ENCODE measurements at regions not wholly inside any gene's neighbourhood (a gene's known extent, or its start where the extent isn't known, plus 50 kb on each side); places are given as distances from the start of the nearest gene placed in this dataset.
"Not testable (repeated sequence)": the region's sequence is repeated elsewhere in the genome, so short reads cannot be mapped to it uniquely, and the experiment has no call there.

DNA sequence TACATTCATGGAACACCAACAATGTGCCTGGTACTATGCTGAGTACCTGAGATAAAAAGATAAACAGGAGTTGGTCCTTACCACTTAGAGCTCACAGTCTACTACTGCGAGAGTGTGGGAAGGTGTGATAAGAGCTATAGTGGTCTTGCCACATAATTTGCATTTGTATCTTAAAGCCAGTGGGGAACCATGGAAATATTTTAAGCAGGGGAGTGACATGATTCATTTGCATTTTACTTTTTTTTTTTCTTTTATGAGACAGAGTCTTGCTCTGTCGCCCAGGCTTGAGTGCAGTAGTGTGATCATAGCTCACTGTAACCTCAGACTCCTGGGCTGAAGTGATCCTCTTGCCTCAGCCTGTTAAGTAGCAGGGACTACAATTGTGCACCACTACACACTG, 53.6 kb downstream of the SRGAP2 start:
- H3K4me3 Mint-ChIP-seq; H3K27me3 Mint-ChIP-seq; H3K36me3 Mint-ChIP-seq (ENCODE audit: low read depth); H3K27ac Mint-ChIP-seq; H3K9me3 Mint-ChIP-seq: not testable (repeated sequence)
- peaks cover 21% of the 10 kb centered on the region for H3K4me1 Mint-ChIP-seq (ENCODE audit: low read depth)

- H3K9me3 Mint-ChIP-seq; H3K4me3 Mint-ChIP-seq; H3K36me3 Mint-ChIP-seq (ENCODE audit: low read depth); H3K4me1 Mint-ChIP-seq (ENCODE audit: low read depth); H3K27me3 Mint-ChIP-seq; H3K27ac Mint-ChIP-seq: not testable (repeated sequence)
Observed at GRCh38 chr1:206261473-206261872, 58.1 kb downstream of the SRGAP2 start.

DNA sequence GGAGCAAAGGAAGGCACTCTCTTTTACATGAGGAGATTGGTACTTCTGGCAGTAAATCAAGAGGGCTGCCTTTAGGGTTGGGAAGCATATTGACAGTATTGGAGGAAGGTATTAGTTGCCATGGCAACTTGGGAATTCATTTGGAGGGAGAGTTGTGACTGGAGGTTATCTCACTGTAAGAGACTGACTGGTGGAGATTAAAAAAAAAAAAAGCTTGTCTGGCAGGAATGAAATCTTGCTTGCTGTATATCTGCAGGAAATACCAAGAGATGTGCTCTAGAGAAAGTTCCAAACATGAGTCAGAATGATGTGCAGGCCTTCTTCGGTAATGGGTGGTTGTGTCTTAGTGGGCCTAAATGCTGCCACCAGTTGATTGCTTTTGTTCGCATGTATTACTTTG, 59.1 kb downstream of the SRGAP2 start:
- not testable (repeated sequence) for H3K4me3 Mint-ChIP-seq, H3K27ac Mint-ChIP-seq

GRCh38 chr1:206264916-206265315, 61.6 kb downstream of the SRGAP2 start:
- not testable (repeated sequence) for H3K36me3 Mint-ChIP-seq (ENCODE audit: low read depth)

More for the DNA sequence above, 59.1 kb downstream of the SRGAP2 start:
- H3K4me1 Mint-ChIP-seq (ENCODE audit: low read depth); H3K27me3 Mint-ChIP-seq; H3K36me3 Mint-ChIP-seq (ENCODE audit: low read depth); H3K9me3 Mint-ChIP-seq: not testable (repeated sequence)

DNA sequence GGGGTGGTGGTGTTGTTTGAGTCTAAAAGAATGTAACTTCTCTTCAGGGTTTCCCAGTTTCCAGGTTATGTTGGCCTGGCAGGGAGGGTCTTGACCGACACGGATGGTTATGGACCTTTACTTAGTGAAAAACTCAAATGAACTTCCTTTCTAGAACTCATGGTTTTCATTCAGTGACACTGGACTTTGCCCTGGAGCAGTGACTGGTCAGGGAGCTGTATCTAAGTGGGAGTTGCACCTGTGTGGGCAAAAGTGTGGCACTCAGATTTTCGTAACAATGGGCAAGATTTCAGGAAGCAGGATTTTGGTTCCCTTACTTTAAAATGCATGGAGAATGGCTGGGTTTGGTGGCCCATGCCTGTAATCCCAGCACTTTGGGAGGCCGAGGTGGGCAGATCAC, 67.8 kb downstream of the SRGAP2 start:
- H3K36me3 Mint-ChIP-seq (ENCODE audit: low read depth); H3K9me3 Mint-ChIP-seq; H3K27me3 Mint-ChIP-seq; H3K4me3 Mint-ChIP-seq; H3K4me1 Mint-ChIP-seq (ENCODE audit: low read depth); H3K27ac Mint-ChIP-seq: not testable (repeated sequence)

More at GRCh38 chr1:206264916-206265315, 61.6 kb downstream of the SRGAP2 start:
- H3K27ac Mint-ChIP-seq; H3K4me3 Mint-ChIP-seq; H3K9me3 Mint-ChIP-seq; H3K4me1 Mint-ChIP-seq (ENCODE audit: low read depth); H3K27me3 Mint-ChIP-seq: not testable (repeated sequence)

- not testable (repeated sequence) for H3K36me3 Mint-ChIP-seq (ENCODE audit: low read depth); H3K27ac Mint-ChIP-seq; H3K4me3 Mint-ChIP-seq; H3K4me1 Mint-ChIP-seq (ENCODE audit: low read depth); H3K9me3 Mint-ChIP-seq; H3K27me3 Mint-ChIP-seq
Observed at GRCh38 chr1:206273104-206273503, 69.8 kb downstream of the SRGAP2 start.

DNA sequence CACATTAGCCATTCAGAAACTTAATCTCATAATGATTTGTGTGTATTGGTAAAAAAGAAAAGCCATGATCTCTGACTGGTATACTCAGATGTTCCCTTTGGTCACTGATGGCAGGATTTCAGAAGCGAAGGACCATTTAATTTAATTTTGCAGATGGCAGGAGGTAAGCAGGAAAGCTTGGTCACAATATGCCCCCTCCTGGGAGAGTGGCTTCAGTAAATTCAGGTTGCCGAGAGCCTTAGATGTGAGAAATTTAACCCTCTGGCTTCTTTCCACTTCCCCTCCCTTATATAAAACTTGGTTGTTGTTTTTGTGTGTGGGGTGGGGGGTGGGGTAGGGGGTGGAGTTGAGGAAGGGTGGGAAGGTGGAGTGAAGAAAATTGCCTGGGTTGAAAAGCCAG, 72.8 kb downstream of the SRGAP2 start:
- H3K27ac Mint-ChIP-seq; H3K36me3 Mint-ChIP-seq (ENCODE audit: low read depth); H3K9me3 Mint-ChIP-seq; H3K27me3 Mint-ChIP-seq; H3K4me1 Mint-ChIP-seq (ENCODE audit: low read depth); H3K4me3 Mint-ChIP-seq: not testable (repeated sequence)

- H3K27me3 Mint-ChIP-seq; H3K4me1 Mint-ChIP-seq (ENCODE audit: low read depth); H3K4me3 Mint-ChIP-seq; H3K27ac Mint-ChIP-seq; H3K9me3 Mint-ChIP-seq; H3K36me3 Mint-ChIP-seq (ENCODE audit: low read depth): not testable (repeated sequence)
Observed at GRCh38 chr1:206278683-206279082, 75.3 kb downstream of the SRGAP2 start.

DNA sequence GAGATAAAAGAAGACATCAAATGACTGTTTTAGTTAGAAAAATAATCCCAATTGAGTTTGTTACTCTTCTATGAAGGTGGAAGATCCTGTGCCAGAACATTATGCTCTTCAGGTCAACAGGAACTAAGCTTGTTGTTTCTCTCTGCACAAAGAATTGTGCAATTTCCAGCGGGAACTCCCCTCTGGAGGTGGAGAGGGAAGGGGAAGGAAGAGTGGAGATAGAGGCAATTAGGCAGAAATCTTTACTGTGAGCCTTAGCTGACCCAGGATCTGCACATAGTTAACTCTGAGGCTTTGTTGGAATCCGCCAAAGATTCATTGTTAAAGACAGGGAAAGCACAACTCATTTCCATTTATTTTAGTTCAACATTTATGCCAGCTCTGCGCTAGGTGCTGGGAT, 77.3 kb downstream of the SRGAP2 start:
- H3K9me3 Mint-ChIP-seq; H3K4me3 Mint-ChIP-seq; H3K4me1 Mint-ChIP-seq (ENCODE audit: low read depth); H3K36me3 Mint-ChIP-seq (ENCODE audit: low read depth); H3K27me3 Mint-ChIP-seq; H3K27ac Mint-ChIP-seq: not testable (repeated sequence)

GRCh38 chr1:206281912-206282654, 78.7 kb downstream of the SRGAP2 start:
- not testable (repeated sequence) for H3K36me3 Mint-ChIP-seq (ENCODE audit: low read depth); H3K9me3 Mint-ChIP-seq; H3K27me3 Mint-ChIP-seq; H3K4me3 Mint-ChIP-seq; H3K4me1 Mint-ChIP-seq (ENCODE audit: low read depth); H3K27ac Mint-ChIP-seq

DNA sequence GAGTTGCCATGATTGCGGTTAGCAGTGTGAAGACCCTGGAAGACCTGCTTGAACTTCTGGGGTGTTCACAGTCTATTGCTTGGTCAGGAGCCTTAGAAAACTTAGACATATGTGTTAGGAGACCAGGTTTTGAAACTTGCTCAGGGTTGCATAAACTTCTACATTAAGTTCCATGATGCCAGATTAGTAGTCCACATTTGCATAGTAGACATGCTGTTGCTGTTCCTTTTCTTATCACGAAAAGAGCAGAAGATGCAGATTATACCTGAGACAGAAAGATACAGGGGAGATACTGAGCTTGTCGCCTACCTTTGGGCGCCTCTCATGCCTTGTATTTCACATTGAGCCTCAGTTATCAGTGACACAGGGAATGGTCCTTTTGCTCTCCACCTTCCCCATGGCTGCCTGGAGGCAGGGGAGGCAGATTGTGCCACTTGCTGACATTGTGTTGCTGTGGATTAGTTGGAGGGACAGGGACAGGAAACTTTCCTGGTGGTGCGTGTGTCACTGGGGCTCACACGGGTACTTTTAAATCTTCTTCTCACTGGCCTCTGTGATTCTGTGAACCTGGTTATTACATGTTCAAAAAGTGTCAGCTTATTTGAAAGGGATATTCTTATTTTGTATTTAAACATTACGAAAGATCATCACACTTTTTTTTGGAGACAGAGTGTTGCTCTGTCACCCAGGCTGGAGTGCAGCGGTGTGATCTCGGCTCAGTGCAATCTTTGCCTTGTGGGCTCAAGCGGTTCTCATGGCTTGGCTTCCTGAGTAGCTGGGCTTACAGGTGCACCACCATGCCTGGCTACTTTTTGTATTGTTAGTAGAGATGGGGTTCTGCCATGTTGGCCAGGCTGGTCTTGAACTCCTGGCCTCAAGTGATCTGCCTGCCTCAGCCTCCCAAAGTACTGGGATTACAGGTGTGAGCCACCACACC, 82.0 kb downstream of the SRGAP2 start:
- H3K27me3 Mint-ChIP-seq = not testable (repeated sequence)
- H3K4me1 Mint-ChIP-seq (ENCODE audit: low read depth) = peaks cover 16% of the 10 kb centered on the region

GRCh38 chr1:206287759-206288158, 84.4 kb downstream of the SRGAP2 start:
- peaks cover 19% of the 10 kb centered on the region for H3K4me1 Mint-ChIP-seq (ENCODE audit: low read depth)
- peak overlapping the region; percentile 89 for H3K27ac Mint-ChIP-seq
- peak overlapping the region; percentile 72 for H3K4me3 Mint-ChIP-seq
- H3K27me3 Mint-ChIP-seq; H3K36me3 Mint-ChIP-seq (ENCODE audit: low read depth); H3K9me3 Mint-ChIP-seq: not testable (repeated sequence)

More for the DNA sequence above, 82.0 kb downstream of the SRGAP2 start:
- not testable (repeated sequence) for H3K4me3 Mint-ChIP-seq; H3K36me3 Mint-ChIP-seq (ENCODE audit: low read depth); H3K9me3 Mint-ChIP-seq; H3K27ac Mint-ChIP-seq

- H3K4me1 Mint-ChIP-seq (ENCODE audit: low read depth) = peaks cover 15% of the 10 kb centered on the region
- H3K4me3 Mint-ChIP-seq; H3K27me3 Mint-ChIP-seq; H3K9me3 Mint-ChIP-seq; H3K27ac Mint-ChIP-seq; H3K36me3 Mint-ChIP-seq (ENCODE audit: low read depth): not testable (repeated sequence)
Observed at GRCh38 chr1:206288453-206288852, 85.1 kb downstream of the SRGAP2 start.

DNA sequence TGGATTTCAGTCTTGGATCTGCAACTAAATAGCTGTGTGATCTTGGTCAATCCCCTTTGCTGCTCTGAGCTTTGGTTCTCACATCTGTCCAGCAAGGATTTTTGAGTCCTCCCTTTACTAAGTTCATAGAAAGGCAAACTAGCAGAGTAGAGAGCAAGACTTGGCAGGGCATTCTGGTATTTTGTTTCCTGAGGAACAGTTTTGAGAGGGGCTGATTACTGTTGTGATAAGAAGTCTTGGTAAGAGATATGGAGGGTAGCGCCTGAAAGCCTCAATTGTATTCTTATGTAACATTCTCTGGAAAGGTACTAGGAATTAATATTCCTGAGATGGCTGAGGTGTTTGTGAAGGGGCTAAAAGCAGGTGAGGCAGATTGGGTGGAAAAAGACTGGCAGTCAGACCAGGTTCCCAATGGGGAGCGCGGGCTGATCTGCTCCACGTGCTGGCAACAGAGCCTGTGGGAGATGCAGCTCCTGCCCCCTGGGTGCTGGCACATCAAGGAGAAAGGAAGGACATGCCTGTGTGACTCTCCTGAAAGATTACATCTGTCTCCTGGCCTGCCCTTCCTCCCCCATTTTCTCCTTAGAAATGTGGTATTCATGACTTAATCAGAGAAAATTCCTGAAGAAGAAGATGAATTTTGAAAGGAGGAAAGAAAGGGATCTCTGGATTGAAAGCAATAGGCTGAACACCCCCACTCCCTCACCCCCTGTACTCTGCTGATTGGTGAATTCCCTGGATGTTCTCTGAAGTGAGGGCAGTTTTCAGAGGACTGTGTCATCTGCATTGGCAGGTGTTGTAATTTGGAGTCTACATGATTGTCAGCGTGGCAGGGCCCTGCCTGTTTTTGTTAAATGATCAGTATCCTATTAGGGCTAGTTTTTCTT, 94.0 kb downstream of the SRGAP2 start:
- not testable (repeated sequence) for H3K27ac Mint-ChIP-seq; H3K4me1 Mint-ChIP-seq (ENCODE audit: low read depth); H3K36me3 Mint-ChIP-seq (ENCODE audit: low read depth); H3K4me3 Mint-ChIP-seq; H3K9me3 Mint-ChIP-seq; H3K27me3 Mint-ChIP-seq

DNA sequence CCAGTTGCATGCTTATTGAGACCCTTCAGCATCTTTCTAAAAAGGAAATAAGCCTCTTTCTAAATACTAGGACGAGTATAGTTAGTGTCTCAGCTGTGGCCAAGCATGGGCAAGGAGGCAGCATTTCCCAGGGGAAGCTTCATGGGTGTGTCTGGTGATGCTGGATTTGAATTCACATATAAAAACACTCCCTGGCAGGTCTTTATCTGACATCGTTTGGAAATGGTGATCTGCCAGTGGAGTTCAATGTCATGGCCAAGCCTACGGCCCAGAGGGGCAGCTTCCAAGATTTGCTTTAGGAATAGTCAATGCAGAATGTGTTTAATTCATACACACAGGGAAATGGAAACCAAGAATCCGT, 94.7 kb downstream of the SRGAP2 start:
- H3K36me3 Mint-ChIP-seq (ENCODE audit: low read depth); H3K4me1 Mint-ChIP-seq (ENCODE audit: low read depth); H3K4me3 Mint-ChIP-seq; H3K9me3 Mint-ChIP-seq; H3K27ac Mint-ChIP-seq; H3K27me3 Mint-ChIP-seq: not testable (repeated sequence)
